Limb (tissue), 2 donors: ENCODE measurements at regions not wholly inside any gene's neighbourhood (a gene's known extent, or its start where the extent isn't known, plus 50 kb on each side); places are given as distances from the start of the nearest gene placed in this dataset.

Source experiments
- DNase-seq, 2 donors: peaks; one replicate each; pipeline ENCODE4 v3.0.0-alpha.2; 2016; ENCODE audit errors: extremely low spot score in 2 of 2

DNA sequence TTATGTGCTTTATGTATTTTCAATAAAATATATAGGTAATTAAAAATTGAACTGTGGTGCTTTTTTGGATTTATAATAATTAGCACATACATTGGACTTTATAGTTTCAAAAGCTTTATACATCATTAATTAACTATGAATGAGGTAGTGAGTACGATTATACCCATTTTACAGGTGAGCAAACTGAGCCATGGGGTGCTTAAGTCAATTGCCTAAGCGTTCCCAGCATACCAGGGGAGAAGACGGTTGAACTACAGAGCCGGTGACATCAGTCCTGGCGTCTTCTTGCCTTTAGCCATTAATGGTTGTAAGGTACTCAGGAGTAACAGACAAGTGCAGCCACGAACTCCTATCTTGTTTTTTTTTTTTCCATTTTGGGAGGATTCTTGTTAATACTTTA lies 172.8 kb downstream of the GATA3 start:
- no peak for DNase-seq

DNA sequence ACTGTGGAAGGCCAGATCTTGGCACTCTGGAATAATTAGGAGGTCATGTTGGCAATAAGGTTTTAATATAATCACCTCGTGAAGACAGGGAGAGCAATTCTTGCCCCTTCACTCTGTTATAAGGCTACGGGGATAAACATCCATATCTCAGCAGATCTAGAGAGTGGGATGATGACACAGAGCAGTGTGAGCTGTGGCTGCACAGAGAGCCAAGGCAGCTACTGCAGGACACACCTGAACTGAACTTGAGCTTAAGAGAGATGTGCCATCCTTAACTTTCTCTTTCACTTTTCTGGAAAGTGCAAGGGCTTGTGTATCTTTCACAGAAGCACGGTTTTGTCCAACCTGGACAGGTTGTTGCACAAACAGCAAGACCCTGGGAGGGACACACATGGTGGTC lies 174.7 kb downstream of the GATA3 start:
- no peak for DNase-seq

DNA sequence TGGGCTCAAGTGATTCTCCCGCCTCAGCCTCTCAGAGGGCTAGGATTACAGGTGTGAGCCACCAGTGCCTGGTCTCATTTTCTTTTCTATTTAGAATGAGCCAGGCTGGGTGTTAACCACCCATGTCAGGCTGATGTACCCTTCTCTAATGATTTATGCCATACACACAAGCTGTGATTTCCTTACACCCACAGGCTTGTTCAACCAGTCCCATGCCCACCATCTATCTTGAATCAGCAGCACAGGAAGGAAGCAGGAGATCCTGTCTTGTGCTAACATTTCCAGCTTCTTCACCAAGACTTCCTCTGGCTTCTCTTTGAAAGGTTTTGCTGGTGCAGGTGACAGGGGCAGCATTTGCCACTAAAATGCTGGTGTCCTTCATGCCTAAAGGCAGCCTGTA lies 176.4 kb downstream of the GATA3 start:
- no peak for DNase-seq

DNA sequence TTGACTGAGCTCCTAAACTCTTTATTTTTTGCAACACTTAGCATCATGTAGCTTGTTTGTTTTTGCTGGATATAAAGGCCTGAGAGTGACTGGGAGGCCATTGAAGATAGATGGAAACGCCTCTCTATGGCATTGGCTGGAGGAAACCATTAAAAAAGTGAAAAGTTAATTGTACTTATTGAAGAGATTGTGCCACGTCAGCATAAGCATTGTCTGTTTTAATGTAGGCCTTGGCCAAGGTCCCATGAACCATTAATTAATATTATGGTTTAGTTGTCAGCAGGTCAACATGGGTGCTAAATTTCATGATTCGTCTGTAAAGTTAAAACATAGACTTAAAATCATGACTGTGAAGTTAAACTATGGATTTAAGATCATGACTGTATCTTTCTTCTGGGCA lies 178.6 kb downstream of the GATA3 start:
- DNase-seq = no peak

DNA sequence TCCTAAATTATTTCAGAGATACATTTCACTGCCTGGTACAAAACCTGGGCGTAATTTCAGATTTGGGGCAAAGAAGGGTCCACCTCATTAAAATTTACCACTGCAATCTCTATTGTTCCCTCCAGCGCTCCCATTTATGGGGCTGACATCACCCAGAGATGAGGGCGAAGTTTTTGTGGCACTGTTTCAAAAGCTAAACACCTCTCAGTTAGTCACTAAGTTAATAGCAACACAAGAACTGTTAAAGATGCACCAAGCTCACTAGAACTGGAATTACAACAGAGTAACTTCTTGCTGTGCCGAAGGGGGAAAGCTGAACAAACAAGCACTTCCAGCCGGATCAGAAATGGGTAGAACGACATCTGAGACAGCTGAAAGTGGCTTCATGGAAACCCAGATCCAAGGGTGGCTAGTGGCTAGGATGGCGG lies 179.4 kb downstream of the GATA3 start:
- no peak for DNase-seq

DNA sequence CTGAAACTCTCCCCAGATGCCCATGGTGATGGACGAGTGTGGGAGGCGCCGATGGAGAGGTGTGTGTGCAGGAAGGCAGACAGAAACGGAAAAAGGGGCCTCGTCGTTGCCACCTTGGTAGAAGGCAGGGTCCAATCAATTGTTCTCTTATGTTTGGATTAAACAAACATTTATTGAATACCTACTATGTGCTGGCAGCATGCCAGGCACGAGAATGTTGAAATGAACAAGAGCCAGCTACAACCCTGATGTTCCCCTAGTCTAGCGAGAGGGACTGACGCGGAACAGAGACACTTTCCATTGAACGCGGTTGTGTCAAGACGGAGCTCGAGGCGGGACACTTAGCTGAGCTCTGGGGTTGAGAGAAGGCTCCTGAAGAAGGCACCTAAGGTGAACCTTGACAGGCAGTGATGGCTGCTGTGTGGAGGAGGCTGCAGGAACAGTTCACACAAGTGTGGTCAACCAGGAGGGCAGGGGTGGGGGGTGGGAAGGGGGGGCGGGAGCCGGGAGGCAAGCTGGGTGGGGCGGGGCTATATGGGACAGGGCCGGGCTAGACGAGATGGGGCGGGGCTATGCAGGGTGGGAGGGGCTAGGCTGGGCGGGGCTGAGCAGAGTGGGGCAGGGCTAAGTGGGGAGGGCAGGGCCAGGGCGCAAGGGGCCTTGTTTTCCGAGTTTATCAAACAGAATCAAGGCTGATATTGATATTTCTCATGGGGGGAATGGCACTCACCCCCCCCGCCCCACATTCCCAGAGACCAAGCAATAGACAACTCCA lies 181.0 kb downstream of the GATA3 start:
- no peak for DNase-seq

DNA sequence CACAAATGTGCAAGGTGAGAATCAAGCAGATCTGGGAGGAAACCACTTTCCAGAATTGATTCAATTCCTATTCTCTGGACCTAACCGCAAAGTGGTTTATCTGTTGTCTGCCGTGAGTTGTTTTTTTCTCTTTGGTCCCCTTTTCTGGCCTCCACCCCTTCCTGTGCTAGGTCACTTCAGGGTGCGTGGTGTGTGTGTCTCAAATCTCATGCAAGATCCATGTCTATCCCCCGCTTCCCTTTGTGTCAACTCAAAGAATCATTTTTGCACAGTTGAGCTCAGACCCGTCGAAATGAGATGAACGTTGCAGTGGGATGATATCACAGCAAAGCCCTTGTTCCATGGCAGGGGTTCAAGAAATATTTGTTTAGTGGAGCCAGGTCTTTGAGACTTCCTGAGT lies 184.5 kb downstream of the GATA3 start:
- DNase-seq = no peak

DNA sequence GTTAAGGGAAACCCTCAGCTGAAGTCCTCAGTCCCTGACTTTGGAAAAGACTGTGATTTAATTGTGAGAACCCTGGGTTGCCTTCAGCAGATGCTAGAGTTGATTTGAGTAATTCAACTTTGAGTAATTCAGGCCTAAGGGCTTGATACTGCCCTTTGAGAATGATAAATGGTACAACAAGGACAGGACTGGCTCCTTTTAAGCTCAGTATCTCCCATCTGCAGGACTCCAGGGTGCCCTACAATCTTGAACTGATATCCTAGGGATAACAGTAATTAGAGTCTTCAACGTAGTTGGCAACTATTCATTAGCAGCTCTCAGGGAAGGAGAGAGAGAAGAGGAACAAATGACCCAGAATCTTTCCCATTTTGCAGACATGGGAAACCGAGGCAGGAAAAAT lies 186.4 kb downstream of the GATA3 start:
- DNase-seq = no peak

DNA sequence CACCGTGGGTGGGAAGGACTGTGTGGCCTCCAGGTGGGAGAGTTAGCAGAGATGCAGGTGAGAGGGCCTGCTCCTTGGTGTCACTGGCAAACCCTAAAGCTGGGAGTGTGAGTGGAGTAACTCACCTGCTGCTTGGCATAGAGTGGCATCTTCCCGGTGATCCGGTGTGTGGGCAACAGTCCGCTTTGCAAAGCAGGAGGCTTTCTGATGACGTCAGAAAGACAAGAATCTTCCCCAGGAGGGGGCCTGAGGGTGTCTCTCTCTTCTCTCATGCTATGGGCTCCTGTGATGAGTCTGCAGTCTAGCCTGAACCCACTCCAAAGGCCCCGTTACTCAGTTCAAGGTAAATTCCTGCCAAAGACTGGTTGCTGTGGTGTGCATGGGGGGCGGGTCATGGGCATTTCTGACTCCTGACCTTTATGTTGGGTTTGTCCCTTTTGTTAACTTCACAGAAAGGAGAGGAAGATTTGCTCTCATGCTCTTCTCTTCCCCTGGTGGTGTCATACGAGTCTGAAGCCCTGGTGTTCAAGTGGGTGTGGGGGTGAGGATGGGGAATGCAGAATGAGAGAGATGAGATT lies 187.9 kb downstream of the GATA3 start:
- DNase-seq = no peak

DNA sequence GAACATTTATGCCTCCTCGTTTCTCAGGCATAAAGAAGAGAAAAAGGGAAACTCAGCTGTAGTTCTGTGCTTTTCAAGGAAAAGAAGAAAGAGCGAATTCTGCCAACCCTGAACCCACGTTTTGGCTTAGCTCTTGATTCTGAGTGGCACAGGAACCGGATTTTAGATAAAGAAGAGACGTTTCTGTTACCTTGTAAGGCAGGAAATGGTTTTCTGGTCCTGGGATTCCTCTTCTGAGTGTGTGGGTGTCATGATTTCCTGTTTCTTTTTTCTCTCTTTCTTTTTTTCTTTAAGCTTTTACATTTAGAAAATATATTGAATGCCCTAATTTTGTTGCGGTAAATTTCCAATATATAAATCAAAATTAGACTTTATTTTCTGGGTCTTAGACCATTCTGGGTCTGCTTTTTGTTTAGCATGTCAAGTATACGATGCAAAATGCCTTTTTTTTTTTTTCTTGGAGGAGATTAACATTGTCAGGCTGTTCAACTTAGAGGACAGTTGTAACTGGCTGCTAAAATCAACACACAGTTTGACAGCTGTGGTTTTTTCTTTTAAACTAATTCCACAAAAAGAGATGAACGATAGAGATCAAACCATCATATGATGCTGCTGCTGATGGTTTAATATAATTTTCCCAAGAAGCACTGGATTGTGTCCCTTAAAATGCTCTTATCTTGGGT lies 190.8 kb downstream of the GATA3 start:
- DNase-seq = no peak

DNA sequence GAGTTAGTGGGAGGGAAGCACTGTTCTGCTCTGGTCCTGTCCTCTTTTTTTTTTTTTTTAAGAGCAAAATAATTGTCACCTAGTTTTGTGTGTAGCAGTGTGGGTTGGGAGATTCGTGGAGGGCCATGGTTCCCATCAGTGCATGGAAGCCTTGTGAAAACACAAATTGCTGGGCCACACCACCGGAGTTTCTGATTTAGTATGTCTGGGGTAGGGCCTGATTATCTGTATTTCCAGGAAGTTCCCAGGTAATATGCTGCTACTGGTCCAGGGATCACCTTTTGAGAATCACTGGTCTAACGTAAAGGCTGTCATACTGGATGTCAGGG lies 191.3 kb downstream of the GATA3 start:
- no peak for DNase-seq

DNA sequence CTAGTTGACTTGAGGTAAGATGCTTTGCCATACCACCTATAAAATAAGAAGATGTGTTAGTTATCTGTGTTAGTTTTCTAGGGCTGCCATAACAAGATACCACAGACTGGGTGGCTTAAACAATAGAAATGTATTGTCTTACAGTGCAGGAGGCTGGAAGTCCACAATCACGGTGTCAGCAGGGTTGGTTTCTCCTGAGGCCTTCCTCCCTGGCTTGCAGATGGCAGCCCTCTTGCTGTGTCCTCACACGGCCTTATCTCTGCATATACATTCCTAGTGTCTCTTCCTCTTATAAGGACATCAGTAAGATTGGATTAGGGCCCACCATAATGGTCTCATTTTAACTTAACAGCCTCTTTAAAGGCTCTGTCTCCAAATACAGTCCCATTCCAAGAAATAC lies 192.1 kb downstream of the GATA3 start:
- DNase-seq = no peak

DNA sequence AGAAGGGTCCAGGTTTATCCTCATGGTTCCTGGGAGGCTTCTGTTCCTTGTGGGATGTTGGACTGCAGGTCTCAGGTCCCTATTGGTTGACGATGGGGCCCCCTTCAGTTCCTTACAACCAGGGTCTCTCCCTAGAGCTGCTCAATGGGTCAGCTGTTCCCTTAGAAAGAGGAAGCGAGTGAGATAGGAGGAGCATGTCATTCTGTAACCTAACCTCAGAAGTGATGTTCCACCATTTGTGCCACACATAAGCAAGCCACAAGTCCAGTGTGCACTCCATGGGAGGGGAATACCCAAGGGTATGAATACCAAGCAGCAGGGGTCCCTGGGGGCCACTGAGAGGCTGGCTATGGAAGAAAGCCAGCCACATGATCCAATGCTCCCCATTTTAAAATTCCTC lies 192.7 kb downstream of the GATA3 start:
- DNase-seq = no peak

DNA sequence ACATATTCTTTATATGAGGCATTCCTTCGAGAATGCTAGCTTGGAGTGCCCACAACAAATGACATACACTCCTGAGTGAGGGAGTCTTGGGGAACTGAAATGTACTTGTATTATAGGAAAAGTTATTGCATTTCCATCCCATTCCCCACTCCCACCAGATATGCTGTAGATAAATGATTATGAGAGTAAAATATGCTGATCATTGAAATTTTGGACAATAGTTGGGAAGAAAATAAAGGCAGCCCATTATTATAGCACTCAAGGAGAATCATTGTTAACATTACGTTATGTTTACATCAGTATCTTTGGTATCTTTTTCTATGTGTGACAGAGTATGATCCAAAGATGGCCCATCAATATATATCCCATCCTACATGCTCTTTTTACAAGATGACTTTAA lies 194.4 kb downstream of the GATA3 start:
- no peak for DNase-seq

DNA sequence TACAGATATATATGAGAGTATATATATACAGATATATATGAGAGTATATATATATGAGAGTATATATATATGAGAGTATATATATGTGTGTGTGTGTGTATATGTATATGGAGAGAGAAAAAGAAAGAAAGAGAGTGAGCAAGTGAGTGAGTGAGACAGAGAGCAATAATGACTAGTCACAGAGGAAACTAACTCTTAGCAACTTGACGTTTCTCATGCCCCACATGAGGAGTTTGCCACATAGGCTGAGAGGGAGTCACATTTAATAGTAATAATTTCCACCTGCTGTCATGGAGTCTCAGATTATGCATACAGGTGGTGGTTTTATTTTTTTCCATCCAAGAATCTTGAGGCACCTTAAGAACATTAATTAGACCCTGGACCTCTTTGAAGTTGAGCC lies 199.9 kb downstream of the GATA3 start:
- no peak for DNase-seq

DNA sequence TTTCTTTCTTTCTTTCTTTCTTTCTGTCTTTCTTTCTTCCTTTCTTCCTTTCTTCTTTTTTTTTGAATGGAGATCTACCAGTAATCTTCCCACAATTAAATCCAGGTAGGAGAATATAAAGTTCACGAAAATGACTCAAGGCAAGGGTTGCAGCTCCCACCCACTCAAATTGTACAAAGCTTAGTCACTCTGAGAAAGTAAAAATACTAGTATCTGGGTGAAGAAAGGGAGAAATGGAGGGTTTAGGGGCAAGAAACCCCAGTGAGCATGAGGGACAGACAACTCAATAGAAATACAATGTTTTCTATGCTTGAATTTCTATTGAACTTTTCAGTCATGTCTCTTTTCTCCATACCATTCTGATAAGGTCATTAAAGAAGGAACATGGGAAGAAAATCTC lies 200.8 kb downstream of the GATA3 start:
- no peak for DNase-seq

DNA sequence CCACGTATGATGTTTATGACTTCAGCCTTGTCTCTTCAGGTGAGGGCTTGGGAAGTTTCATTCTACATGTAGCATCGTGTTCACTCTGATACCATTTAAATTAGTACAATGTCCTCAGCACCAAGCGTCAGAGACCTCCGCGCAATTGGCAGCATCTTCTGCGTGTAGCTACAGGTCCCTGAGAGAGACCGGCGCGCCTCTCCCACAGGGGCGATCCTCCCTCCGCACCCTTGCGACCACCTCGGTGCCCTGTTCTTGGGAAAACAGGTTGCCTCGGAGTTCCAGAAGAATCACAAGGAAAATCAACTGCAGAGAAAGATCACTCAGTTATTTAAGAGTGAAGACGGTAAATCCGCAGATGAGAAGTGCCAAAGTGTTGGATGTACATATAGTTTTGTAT lies 206.2 kb downstream of the GATA3 start:
- no peak for DNase-seq

DNA sequence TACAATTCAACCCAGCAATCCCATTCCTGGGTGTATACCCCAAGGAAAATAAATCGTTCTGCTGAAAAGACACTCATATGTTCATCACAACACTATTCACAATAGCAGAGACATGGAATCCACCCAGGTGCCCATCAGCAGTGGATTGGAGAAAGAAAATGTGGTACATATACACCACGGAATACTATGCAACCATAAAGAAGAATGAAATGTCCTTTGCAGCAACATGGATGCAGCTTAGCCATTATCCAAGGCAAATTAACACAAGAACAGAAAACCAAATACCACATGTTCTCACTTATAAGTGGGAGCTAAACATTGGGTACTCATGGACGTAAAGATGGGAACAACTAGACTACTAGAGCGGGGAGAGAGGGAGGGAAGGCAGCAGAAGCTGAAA lies 207.8 kb downstream of the GATA3 start:
- no peak for DNase-seq

DNA sequence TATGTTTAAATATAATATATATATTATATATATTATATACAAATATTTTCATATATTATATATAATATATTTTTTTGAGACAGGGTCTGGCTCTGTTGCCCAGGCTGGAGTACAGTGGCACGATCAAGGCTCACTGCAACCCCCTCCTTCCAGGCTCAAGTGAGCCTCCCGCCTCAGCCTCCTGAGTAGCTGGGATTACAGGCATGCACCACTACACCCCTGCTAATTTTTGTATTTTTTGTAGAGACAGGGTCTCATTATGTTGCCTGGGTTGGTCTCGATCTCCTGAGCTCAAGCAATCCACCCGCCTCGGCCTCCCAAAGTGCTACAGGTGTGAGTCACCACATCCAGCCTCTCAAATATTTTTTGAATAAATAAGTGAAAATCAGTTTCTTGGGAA lies 215.5 kb downstream of the GATA3 start:
- DNase-seq = no peak

DNA sequence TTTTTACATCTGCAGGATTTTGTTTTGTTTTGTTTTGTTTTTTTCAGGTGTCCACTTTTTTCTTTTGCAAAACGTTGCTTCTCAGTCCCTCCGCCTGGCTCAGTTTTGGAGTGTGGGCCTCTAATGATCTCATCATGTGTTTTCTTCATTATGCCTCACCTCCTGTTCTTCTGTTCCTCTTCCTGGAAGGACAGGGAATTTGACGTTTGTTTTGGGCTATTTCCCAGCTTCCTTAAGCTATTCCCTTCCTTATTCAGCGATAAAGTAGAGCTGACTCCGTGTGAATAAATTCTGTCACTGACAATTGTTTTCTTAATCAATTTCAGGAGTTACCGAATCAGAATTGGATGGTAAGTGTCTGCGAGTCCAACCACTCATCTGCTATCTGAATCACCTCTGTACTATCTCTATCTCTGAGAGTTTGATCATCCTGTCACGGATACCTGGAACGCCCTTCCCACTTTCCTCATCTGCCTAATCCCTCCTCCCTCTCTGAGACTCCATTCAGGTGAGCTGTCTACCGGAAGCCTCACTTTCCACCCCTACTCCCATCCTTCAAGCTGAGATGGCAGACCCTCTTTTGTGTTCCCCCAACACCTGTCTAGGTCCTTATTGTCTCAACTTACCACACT lies 218.4 kb downstream of the GATA3 start:
- no peak for DNase-seq

DNA sequence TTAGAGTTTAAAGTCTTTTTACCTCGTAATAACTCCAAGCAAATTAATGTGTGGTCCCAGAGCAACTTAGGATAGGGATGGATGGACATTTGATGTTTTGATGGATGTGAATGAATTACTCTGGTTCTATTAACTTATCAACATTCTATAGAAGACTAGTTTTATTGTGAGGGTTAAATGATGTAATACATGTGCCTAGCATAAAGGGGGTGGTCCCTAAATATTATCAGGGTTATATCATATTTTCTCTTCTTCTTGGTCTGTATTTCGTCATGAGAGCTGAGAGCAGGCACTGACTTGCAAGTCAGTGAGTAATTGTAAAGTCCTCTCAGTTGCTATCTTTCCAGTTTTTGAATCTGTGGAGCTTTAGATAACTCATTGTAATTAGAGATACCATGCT lies 219.3 kb downstream of the GATA3 start:
- DNase-seq = no peak

DNA sequence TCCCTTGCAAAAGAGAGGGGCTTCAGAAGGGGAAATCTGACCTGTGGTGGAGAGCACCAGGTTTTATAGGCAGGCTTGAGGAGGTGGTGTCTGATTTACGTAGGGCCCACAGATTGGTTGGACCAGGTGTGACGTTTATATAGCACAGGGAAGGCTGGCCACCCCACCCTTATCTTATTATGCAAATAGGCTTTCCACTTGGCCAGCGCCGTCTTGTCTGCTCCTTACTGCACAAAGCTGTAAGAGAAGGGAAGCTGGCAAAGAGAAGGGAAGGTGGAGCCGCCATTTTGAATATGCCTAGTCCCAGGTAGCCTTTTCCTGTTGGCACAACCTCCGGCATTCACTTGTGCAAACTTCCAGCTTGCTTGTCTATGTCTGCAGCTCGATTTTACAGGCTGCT lies 221.4 kb downstream of the GATA3 start:
- no peak for DNase-seq

DNA sequence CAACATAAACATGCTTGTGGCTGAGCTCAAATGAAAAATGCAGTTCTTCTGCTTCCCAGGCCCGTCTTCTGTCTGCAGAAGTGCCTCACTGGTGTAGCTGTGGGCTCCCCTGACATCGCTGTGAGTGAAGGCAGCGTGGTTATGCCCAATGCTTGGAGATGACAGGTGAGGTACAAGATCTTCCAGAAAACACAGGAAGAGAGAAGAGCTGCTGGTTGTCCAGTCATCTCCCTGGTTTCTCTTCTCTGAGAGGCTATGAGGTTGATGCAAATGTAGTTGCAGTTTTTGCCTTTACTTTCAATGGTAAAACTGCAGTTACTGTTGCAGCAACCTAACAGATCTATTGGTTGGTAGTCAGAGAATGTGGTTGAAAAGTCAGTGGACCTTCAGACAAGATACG lies 223.6 kb downstream of the GATA3 start:
- no peak for DNase-seq
